Neural cell (in vitro differentiated cells): ENCODE measurements at regions not wholly inside any gene's neighbourhood (a gene's known extent, or its start where the extent isn't known, plus 50 kb on each side); places are given as distances from the start of the nearest gene placed in this dataset.

Source experiments
- CTCF ChIP-seq: fragments of 450-650 bp; IDR thresholded peaks from 2 replicates; pipeline ENCODE4 v1.5.1; 2014; ENCODE audit warnings: antibody characterized with exemption, mild to moderate bottlenecking, moderate library complexity; ENCODE audit not compliant: poor library complexity, severe bottlenecking
- EZH2 ChIP-seq: fragments of 200-600, 300-800 bp; shearing (Covaris generic), sonication (generic); IDR thresholded peaks from 2 replicates; pipeline ENCODE4 v1.6.1; 2014; ENCODE audit warnings: antibody characterized with exemption, low read length, borderline replicate concordance, mild to moderate bottlenecking; ENCODE audit not compliant: insufficient read depth, poor library complexity, severe bottlenecking
- POLR2AphosphoS5 ChIP-seq: IDR thresholded peaks from 2 replicates; pipeline ENCODE4 v1.6.1; 2012
- RAD21 ChIP-seq: fragments of 450-650 bp; conservative IDR thresholded peaks from 2 replicates; pipeline ENCODE4 v1.6.1; 2014; ENCODE audit warnings: antibody characterized with exemption, mild to moderate bottlenecking, moderate library complexity
- REST ChIP-seq: IDR thresholded peaks from 2 replicates; pipeline ENCODE4 v1.6.1; 2012; ENCODE audit warnings: borderline replicate concordance

GRCh38 chr4:181085557-181085956 lies 1157.6 kb upstream of the TENM3 start:
- TF ChIP-seq POLR2AphosphoS5 (no peak), EZH2 (no peak), CTCF (no peak), REST (no peak), RAD21 (no peak)
